Pancreas (tissue), 10 donors: ENCODE measurements at regions not wholly inside any gene's neighbourhood (a gene's known extent, or its start where the extent isn't known, plus 50 kb on each side); places are given as distances from the start of the nearest gene placed in this dataset.

ENCODE experiments used
- ATAC-seq, 4 donors: fragments of 200-7000 bp; cut with Tn5 transposase; one replicate each; pipeline versions ENCODE4 v1.8.0 to v1.9.1; 2020; ENCODE audit warnings: mild to moderate bottlenecking in 4 of 4, moderate library complexity in 4 of 4
- DNase-seq, 6 donors: peaks; one replicate each; pipeline ENCODE4 v3.0.0-alpha.2; 2020
- FAIRE-seq: peaks from 2 replicates; lab custom pipeline; 2012; peaks lifted over from hg19 to GRCh38; lab: Jason Lieb, UNC
- H3K27ac ChIP-seq, 4 donors: fragments of 200-600 bp; sonication (generic); 1 replicate in 3 of 4; 2 replicates in 1 of 4; pipeline versions ENCODE4 v1.5.0 to v1.8.0; 2020
- H3K27me3 ChIP-seq, 4 donors: fragments of 200-600 bp; one replicate each; pipeline ENCODE4 v1.8.0; 2021
- H3K36me3 ChIP-seq, 3 donors: fragments of 200-600 bp; sonication (generic) in 1 of 3; one replicate each; pipeline versions ENCODE4 v1.5.0 to v1.8.0; 2020 to 2021
- H3K4me1 ChIP-seq, 3 donors: fragments of 200-600 bp; one replicate each; pipeline ENCODE4 v1.8.0; 2021
- H3K4me3 ChIP-seq, 4 donors: fragments of 200-600 bp; sonication (generic) in 2 of 4; one replicate each; pipeline versions ENCODE4 v1.5.0 to v1.8.0; 2020 to 2021
- H3K9me3 ChIP-seq, 4 donors: fragments of 200-600 bp; one replicate each; pipeline ENCODE4 v1.8.0; 2021
- CTCF ChIP-seq, 4 donors: fragments of 200-600 bp; sonication (generic) in 3 of 4; IDR thresholded peaks; one replicate each; pipeline versions ENCODE4 v1.5.0 to v1.8.0; 2021; ENCODE audit warnings: antibody characterized with exemption in 4 of 4
- WGBS, 2 donors: extraction: QIAGEN DNeasy Blood & Tissue Kit; methylation state at CpG; one replicate each; pipeline ENCODE4 v1.1.7; 2013; 5-methylcytosine and 5-hydroxymethylcytosine counted together
- intact Hi-C, 3 donors: fragments of 100-400 bp; cut with DNase I; formaldehyde crosslinking; loops; one replicate each; pipeline versions ENCODE4 v1.11.1 to v1.14.2; 2022
- donor health status: healthy with polysubstance abuse.
- donor health status: DM: no; HTN: no; CAD: no; lungs with moderate emphysema.
- donor health status: DM: no; HTN: no; CAD: no.
- donor health status: control.
- donor health status: control.
- donor health status: Bipolar disorder and iron deficiency.
- donor health status: DM: yes; HTN: yes; CAD: no.
- donor health status: DM: no; HTN: no; CAD: no.
- donor health status: DM: no; HTN: no; CAD: no.
- donor health status: DM: yes; HTN: yes; CAD: no.

- intact Hi-C loops = no loop called here
- WGBS, 2 donors = 71 to 80% methylated on average over 5 of the region's 5 CpGs
Observed at GRCh38 chr2:144941743-144942488, 422.0 kb upstream of the ZEB2 start.

GRCh38 chr2:144939590-144939989 is 419.7 kb upstream of the ZEB2 start:
- TF ChIP-seq CTCF (IDR thresholded peaks at IDR 0.05) = no peak
- H3K36me3 ChIP-seq = no peaks in the 10 kb centered on the region
- no peaks in the 10 kb centered on the region for H3K9me3 ChIP-seq
- intact Hi-C loops = no loop called here
- H3K4me3 ChIP-seq = no peak overlapping the region
- WGBS, 2 donors = 76 to 77% methylated on average over 5 of the region's 5 CpGs
- H3K27ac ChIP-seq = no peak overlapping the region
- no peaks in the 10 kb centered on the region for H3K27me3 ChIP-seq
- ATAC-seq (no peak), DNase-seq (no peak), FAIRE-seq (no peak)
- H3K4me1 ChIP-seq = peaks cover 5 to 10% (median 7%) of the 10 kb centered on the region in 3 donors

More at GRCh38 chr2:144941743-144942488, 422.0 kb upstream of the ZEB2 start:
- ATAC-seq (no peak), DNase-seq (no peak), FAIRE-seq (no peak)
- Histone ChIP-seq H3K36me3 (no peaks in the 10 kb centered on the region), H3K9me3 (no peaks in the 10 kb centered on the region), H3K4me3 (no peak overlapping the region), H3K4me1 (peaks cover 5 to 10% (median 7%) of the 10 kb centered on the region in 3 donors), H3K27ac (no peak overlapping the region), H3K27me3 (no peaks in the 10 kb centered on the region)
- no peak for TF ChIP-seq CTCF (IDR thresholded peaks at IDR 0.05)

DNA sequence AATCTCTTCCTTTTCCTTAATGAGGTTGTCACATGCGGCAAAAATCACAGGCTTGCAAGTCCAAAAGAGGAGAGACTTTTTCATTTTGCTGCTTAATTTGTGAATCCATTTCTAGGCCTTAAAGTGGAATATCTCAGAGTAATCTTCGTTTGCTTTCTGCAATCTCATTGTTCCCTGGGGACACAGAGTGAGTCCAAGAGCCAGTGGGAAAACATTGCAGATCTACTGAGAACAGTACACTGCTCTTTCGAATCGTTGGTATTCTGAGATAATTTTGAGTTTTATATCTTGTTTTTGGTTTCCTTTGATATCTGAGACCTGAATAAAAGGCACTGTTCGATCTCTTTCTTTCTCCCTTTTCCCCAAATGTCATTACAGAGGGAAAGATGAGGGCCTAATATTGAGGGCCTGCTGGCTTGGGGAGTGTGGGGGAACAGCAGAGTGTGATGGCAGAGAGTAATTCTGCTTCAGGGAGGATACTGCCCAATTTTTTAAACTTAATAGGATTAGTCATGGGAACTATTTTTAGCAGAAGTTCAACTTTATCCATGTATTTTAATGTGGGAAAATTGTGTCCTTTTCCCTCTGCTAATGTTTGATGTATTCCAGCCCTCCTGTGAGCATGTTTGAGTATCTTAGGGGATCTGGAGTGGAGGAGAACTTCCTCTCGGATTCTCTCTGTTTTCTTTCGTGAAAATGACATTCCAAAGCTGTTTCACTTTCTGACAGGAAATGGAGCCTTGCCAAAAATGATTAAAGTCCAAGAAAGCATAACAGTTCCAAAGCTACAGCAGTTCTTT is 418.2 kb upstream of the ZEB2 start:
- Histone ChIP-seq H3K9me3 (no peaks in the 10 kb centered on the region), H3K4me1 (peaks cover 5 to 10% (median 7%) of the 10 kb centered on the region in 3 donors), H3K27ac (no peak overlapping the region), H3K36me3 (no peaks in the 10 kb centered on the region), H3K4me3 (no peak overlapping the region), H3K27me3 (no peaks in the 10 kb centered on the region)
- ATAC-seq (peak; percentile 51 to 60 (median 56)), DNase-seq (no peak), FAIRE-seq (no peak)
- intact Hi-C loops = no loop called here
- 29 to 34% methylated on average over 7 of the region's 7 CpGs for WGBS, 2 donors
- TF ChIP-seq CTCF (IDR thresholded peaks at IDR 0.05) = no peak

DNA sequence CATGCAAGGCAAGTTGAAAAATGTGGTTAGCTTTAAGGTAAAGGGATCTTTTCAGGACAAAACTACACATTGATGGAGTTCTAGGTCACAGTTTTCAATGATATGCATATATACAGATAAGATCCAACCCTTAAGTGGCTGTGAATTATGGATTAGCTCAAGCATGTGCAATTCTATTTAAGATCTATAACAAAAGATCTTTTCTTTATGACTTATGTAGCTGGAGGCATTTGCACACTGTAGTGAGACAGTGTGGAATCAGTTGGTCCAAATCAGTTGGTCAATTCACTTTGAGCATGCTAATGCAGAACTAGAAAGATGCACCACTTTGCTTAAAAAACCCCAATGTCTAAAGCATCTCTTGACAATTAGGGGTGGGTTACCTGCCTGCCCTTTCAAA is 417.1 kb upstream of the ZEB2 start:
- no peaks in the 10 kb centered on the region for H3K36me3 ChIP-seq
- H3K4me1 ChIP-seq = peaks cover 5 to 10% (median 7%) of the 10 kb centered on the region in 3 donors
- no peaks in the 10 kb centered on the region for H3K9me3 ChIP-seq
- no peak for TF ChIP-seq CTCF (IDR thresholded peaks at IDR 0.05)
- DNase-seq = no peak
- no peak overlapping the region for H3K27ac ChIP-seq
- H3K27me3 ChIP-seq = no peaks in the 10 kb centered on the region
- H3K4me3 ChIP-seq = no peak overlapping the region
- FAIRE-seq = no peak
- intact Hi-C loops = no loop called here
- no peak for ATAC-seq
